GM21515 (cell line): ENCODE measurements at regions not wholly inside any gene's neighbourhood (a gene's known extent, or its start where the extent isn't known, plus 50 kb on each side); places are given as distances from the start of the nearest gene placed in this dataset.

Experiments used
- ATAC-seq: cut with Tn5 transposase; IDR thresholded peaks from one replicate; pipeline ENCODE4 v1.9.1; 2021; ENCODE audit not compliant: unreplicated experiment

- no peak for ATAC-seq
Observed at GRCh38 chr5:173718469-173718868, 102.0 kb upstream of the BOD1 start.

GRCh38 chr5:173719731-173720082 is 103.3 kb upstream of the BOD1 start:
- ATAC-seq = no peak

DNA sequence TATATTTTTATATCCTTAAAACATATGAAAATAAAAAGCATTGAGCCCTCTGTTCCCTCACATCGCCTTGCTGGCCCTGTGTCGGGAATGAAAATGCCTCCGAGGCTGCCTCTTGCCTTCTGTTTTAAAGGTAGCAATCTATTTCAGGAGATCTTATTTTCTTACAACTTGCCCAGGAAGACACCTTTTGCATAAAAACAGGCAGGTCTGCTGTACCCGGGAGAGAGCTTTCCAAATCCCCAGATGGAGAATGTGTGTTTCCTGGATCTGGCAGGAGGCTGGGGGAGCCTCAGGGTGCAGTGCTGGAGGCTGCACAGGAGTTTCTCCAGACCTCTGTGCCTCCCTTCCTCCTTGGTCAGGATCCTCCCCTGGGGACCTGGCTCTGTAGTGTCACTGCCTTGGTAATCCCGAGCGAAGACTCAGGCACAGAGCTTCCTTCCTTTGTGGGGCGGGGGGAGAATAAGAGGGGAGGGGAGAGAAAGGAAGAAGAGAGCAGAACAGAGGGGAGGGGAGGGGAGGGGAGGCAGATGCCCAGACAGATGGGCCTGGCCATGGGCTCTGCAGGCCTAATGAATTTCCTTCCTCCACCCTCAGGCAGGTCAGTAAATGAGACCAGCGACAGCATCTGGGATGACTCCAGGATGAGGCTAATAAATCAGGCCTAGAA is 104.0 kb upstream of the BOD1 start:
- no peak for ATAC-seq

- ATAC-seq = no peak
Observed at GRCh38 chr5:173720953-173721600, 104.6 kb upstream of the BOD1 start.

GRCh38 chr5:173721601-173722232 is 105.3 kb upstream of the BOD1 start:
- no peak for ATAC-seq

DNA sequence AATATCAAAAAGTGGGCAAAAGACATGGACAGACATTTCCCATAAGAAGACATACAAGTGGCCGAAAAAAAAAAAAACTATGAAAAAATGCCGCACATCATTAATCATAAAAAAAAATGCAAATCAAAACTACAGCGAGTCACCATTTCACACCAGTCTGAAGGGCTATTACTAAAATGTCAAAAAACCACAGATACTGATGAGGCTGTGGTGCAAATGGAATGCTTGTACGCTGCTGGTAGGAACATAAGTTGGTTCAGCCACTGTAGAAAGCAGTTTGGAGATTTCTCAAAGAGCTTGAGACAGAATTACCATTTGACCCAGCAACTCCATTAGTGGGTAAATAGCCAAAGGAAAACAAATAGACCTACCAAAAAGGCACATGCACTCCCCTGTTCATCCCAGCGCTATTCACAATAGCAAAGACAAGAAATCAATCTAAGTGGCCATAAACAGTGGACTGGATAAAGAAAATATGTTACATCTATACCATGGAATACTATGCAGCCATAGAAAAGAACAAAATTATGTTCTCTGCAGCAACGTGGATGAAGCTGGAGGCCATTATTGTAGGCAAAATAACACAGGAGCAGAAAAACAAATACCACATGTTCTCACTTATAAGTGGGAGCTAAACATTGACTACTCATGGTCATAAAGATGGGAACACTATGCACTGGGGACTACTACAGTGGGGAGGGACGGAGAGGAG is 110.6 kb upstream of the BOD1 start:
- no peak for ATAC-seq

- ATAC-seq = no peak
Observed at GRCh38 chr5:173727839-173728778, 111.7 kb upstream of the BOD1 start.

DNA sequence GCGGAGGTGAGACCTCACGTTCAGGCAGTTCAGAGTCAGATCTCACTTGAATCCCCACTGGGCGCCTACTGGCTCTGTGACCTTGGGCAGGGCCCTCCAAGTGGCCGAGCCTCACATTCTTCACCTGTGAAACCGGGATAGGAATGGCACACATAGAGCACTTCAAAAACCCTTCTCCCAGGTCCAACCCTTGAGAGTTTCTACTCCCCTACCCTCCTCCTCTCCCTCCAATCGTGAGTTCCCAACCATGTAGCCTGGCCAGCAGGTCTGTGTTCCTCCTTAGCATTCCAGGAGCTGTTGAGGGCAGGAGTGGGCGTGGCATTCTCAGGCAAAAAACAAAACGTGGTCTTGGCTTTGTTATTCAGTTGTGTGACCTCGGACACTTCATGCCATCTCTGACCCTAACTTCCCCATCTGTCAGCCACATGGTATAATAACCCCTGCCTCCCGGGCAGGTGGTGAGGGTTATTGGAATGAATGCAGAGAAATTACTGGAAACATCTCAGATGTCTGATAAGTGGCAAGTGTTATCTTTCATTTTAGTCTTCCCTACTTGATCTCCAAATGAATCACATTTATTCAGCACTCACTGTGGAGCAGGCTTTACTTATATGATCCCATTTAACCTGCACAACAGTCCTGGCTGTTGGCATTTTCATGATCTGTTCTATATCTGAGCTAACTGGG is 112.8 kb upstream of the BOD1 start:
- ATAC-seq = no peak

DNA sequence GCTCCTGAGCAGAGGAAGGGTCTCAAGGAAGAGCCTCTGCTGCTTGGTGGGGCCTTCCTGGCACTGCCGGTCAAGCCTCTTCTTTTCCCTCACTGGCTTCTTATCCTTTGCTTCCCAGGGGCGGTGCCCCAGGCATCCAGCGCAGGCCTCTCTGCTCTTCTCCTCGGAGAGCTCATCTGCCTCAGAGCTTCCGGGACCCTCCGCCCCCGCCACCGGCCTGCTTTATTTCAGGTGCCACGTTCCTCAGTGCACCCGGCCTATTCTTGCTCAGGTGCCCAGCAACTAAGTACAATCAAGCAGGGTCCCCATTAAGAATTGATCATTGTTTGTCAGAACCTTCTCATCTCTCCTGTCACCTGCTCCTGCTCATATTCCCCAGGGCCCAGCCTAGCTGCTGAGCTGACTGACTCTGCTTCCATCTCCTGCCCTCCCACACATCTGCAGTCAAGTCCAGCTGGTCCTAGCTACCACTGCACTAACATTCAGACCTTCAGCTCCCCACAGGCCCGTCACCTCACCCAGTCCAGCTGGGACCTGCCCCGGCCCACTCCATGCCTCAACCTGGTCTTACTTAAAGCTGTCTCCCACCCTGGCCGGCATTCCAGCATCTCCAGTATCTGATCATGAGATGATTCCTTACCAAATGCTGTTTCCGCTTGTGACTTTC is 114.3 kb upstream of the BOD1 start:
- no peak for ATAC-seq

DNA sequence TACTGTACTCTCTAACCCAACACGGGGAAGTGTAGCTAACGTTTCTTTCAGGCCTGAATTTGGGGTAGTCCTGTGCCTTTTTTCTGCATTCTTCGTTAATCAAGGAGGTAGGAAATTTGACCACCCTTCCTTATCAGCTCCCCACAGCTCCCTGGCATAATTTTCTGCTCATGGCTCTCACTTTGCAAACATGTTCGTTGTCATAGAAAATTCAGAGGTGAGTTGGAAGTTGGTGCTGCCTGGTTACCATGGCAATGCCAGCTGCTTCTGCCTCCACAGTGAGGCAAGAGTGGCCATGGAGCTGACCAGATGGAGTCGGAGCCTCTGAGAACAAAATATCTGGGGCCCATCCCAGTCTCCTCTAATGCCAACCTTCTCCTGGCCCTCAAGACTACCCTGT is 116.6 kb upstream of the BOD1 start:
- no peak for ATAC-seq

DNA sequence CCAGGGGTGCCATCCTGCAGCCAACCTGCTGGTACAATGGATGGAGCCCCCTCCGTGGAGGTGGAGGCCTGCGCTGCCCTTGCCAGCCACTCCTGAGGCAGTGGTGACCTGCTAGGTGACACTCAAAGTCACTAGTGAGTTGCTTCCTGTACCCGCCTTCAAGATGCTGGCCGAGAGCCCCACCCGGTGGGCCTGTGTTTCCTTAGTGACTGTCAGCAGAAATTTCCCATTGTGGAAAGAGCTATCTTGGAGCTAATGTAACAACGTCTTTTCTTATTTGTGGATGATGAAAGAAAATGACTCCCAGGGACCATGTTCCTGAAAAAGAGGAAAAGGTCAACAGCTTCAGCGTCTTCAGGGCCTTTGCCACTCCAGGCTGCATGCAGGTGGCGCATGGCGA is 117.0 kb upstream of the BOD1 start:
- ATAC-seq = no peak

DNA sequence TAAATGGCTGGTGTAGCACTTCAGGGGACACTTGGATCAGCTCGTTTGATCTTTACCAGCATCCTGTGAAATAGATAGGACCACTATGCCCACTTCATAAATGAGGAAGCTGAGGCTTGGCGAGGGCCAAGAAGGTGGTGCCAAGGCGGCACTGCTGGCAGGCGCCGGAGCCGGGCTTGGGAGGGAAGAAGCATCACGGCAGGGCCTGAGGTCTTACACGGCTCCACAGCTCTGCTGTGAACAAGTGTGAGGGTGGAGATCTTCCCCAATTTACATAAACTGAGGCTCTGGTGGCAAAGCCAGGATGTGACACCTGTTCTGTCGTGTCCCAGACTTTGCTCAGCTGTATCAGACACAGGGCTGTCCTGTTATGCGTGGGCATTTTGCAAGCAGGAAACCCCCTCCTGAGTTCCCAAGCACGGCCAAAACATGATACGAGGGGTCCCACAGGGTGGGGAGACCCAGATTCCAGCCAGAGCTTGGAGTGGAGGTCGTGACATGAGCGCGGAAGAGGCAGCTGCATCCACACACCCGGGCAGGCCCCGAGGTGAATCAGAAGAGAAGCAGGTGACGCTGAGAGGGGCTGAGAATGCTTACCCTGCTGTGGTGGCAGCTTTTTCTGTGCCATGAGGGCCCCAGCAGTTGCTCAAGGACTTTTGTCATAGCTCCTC is 117.5 kb upstream of the BOD1 start:
- peak; percentile 54 for ATAC-seq

- no peak for ATAC-seq
Observed at GRCh38 chr5:173734716-173735115, 118.3 kb upstream of the BOD1 start.

DNA sequence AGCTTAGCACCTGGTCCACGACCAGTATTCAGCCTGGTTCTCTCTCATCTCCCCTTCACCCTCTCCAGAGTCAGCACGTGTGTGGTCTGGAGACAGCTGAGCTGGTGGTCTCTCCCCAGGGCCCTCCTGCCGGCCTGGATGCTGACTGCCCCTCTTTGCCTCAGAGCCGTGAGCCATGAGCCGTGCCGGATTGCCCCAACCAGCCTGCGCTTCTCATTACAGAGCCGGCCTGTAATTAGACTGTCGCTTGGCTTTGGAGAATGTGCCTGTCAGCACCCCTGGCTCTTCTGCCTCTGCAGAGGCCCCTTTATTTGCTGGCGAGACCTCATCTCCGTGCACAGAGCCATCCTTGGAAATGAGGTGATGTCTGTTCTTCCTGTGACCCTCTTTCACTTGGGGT is 118.7 kb upstream of the BOD1 start:
- no peak for ATAC-seq

DNA sequence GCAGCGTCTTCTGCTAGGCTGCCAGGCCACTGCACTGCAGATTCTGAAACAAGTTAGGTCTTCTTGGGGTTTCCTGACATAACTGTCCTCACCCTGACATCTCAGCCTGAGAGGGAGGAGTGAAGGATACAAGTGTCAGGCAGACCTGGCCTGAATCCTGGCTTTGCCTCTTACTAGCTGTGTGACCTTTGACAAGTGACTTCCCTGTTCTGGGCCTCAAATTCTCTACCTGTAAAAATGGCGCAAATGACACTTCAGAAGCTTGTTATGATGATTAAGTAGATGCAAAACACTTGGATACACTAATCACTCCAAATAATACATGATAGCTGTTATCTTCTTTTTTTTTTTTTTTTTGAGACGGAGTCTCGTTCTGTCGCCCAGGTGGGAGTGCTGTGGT is 119.2 kb upstream of the BOD1 start:
- no peak for ATAC-seq

DNA sequence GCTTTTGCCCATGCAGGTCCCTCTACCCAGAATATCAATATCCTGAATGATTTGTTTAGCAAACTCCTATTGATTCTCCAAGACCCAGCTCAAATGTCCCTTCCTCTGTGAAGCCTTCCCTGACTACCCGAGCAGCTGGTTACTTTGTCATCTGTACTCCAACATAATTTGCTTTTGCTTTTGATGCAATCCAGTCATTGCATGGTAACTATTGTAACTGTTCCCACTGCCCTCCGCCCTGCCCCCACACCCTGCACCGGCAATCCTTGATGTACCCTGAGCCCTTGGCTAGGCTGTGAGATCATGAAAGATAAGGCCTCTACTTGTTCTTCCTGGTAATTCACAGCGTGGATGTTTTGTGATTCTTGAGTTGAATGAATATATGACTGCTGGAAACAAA is 119.9 kb upstream of the BOD1 start:
- ATAC-seq = no peak

- peak; percentile 66 for ATAC-seq
Observed at GRCh38 chr5:173736923-173737412, 120.5 kb upstream of the BOD1 start.

DNA sequence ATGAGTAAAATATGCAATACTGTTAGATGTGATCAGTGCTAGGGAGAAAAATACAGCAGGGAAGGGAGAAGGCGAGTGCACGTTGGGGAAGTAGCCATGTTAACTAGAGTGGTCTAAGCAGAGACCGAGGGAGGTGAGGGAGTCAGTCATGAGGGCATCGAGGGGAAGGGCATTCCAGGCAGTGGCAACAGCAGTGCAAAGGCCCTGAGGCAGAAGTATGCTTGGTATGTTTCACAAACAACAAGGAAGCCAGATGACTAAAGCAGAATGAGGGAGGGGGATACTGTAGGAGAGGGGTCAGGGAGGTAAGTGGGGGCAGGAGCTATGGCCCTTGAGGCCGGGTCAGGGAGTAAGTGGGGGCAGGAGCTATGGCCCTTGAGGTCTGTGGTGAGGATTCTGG is 123.3 kb upstream of the BOD1 start:
- no peak for ATAC-seq

GRCh38 chr5:173740400-173740799 is 124.0 kb upstream of the BOD1 start:
- ATAC-seq = no peak
